GM12865 (cell line): ENCODE measurements at regions not wholly inside any gene's neighbourhood (a gene's known extent, or its start where the extent isn't known, plus 50 kb on each side); places are given as distances from the start of the nearest gene placed in this dataset.

Experiments used
- DNase-seq: peaks from one replicate; pipeline ENCODE4 v3.0.0; 2010; ENCODE audit warnings: low read depth
- H3K4me3 ChIP-seq: 2 replicates; pipeline ENCODE4 v1.5.1; 2011; ENCODE audit warnings: mild to moderate bottlenecking, low read depth, low read length, control low read depth
- TF ChIP-seq, protein P1 (sequence below): IDR thresholded peaks from 2 replicates; pipeline ENCODE4 v1.5.1; 2011; ENCODE audit warnings: low read length, control low read depth, low read depth, inconsistent platforms; ENCODE audit not compliant: insufficient read depth; ENCODE audit errors: missing control alignments

DNA sequence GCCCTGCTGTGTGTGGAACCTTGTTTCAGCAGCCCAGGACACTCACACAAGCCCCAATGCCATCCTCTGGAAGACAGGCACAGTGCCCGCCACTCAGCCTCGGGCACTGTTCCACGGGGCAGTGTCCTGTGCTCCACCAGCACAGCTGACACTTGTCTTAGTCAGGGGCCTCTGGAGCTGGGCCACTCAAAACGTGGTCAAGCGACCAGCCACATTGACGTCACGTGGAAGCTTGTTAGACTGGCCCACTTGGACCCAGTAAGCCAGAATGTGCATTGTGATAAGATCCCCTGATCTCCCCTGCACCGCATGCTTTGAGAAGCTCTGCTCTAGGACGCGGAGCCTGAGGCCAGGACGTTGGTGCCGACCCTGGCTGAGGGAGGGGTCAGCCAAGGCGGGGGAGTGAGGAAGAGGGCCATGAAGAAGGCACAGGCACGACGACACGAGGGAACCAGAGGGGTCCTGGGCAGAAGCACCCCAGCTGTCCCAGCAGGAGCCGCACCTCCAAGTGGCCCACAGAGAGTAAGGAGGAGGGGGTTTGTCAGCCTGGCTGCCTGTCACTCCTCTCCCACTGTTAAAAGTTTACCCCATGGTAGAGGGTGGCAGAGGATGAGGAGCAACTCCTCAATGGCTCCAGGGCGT is 64.6 kb downstream of the LINC01488 start:
- TF ChIP-seq, protein P1, sequence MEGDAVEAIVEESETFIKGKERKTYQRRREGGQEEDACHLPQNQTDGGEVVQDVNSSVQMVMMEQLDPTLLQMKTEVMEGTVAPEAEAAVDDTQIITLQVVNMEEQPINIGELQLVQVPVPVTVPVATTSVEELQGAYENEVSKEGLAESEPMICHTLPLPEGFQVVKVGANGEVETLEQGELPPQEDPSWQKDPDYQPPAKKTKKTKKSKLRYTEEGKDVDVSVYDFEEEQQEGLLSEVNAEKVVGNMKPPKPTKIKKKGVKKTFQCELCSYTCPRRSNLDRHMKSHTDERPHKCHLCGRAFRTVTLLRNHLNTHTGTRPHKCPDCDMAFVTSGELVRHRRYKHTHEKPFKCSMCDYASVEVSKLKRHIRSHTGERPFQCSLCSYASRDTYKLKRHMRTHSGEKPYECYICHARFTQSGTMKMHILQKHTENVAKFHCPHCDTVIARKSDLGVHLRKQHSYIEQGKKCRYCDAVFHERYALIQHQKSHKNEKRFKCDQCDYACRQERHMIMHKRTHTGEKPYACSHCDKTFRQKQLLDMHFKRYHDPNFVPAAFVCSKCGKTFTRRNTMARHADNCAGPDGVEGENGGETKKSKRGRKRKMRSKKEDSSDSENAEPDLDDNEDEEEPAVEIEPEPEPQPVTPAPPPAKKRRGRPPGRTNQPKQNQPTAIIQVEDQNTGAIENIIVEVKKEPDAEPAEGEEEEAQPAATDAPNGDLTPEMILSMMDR = no peak
- no peak for DNase-seq
- no peak overlapping the region for H3K4me3 ChIP-seq

DNA sequence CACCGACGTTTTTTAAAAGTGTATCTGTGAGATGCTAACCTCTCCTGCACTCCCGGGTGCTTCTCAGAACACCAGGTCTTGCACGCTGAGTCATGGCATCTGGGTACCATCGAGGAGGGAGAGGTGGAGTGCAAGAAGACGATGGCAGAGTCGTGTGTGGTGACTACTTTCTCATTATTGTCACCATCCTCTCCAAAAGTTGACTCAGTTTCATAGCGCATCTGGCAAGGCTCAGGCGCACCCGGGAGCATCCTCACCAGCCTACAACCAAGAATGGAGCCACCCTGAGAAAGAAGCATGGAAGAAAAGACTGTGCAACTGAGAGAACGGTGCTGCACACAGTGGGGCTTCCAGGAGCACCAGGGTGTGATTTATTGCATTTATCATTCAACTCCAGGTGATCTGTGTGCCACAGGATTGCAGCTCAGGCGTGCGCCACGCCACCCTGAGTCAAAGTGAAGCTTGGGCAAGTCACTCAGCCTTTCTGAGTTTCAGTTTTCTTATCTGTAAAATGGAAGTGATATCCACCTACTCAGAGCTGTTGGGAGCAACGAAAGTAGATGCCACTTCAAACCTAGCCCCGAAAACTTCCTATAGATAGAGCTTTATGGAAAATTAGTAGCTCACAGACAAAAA is 65.4 kb downstream of the LINC01488 start:
- peak; percentile 56 for DNase-seq
- H3K4me3 ChIP-seq = no peak overlapping the region
- TF ChIP-seq, protein P1 = no peak

DNA sequence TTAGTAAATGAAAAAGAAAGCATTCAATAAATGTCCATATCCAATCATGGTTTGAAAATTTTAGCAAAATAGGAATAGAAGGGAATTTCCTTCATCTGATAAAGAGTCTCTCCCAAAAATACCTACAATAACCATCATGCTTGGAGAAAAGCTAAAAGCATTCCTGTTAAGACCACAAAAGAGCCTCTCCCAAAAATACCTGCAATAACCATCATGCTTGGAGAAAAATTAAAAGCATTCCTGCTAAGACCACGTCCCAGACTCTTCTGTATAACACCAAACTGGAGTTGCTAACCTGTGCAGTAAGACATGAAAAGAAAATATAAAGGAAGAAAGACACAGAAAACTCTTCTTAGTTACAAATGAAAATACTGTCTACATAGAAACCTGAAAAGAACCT is 69.4 kb downstream of the LINC01488 start:
- H3K4me3 ChIP-seq = no peak overlapping the region
- TF ChIP-seq, protein P1 = no peak
- no peak for DNase-seq

DNA sequence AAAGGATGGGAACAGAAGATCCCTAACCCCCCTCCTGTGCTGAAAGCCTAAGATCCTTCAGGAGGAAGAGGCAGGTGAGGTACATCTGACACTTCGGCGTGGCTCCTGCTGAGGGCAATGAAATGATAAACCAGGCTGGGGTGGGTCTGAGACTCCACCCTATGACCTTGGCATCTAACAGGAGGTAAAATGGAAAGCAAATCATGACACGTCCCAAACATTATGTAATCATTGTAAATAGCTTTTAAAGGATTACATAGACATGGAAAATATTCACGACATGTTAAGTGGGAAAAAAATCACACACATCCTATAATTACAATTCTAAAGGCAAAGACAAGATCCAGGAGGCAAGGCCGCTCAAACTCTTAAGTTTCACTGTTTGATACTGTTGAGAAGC is 70.5 kb downstream of the LINC01488 start:
- no peak overlapping the region for H3K4me3 ChIP-seq
- DNase-seq = no peak
- TF ChIP-seq, protein P1 = no peak

GRCh38 chr11:69552951-69553350 is 71.5 kb downstream of the LINC01488 start:
- TF ChIP-seq, protein P1 = no peak
- H3K4me3 ChIP-seq = no peak overlapping the region
- no peak for DNase-seq

- no peak overlapping the region for H3K4me3 ChIP-seq
- TF ChIP-seq, protein P1 = no peak
- DNase-seq = no peak
These were observed 72.2 kb downstream of the LINC01488 start for GRCh38 chr11:69553416-69554357.
